ENCODE measurements at regions not wholly inside any gene's neighbourhood (a gene's known extent, or its start where the extent isn't known, plus 50 kb on each side); places are given as distances from the start of the nearest gene placed in this dataset.
A peak's percentile ranks its signal among the peaks of the same experiment; 100 is the strongest.

DNA sequence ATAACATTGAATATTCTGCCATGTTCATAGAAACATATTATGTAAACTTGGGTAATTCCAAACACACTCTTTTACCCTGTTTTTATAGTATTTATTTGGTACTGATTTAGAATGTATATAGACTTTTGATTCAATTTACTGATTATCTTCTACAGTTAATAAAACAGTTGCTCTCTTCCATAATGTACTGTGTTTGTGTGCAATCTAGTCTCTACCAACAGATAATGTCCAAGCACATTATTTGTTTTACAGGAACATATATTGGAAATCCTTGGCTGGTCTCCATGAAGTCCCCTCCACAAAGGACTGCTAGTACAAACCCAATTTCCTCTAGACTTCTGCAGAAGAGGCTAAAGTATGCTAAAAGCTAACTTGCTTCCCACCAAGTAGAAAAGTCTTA is 386.6 kb downstream of the RND3 start:
- intact Hi-C loops (cut with DNase I; ENCODE audit: low total_unique reads) = no loop called here

DNA sequence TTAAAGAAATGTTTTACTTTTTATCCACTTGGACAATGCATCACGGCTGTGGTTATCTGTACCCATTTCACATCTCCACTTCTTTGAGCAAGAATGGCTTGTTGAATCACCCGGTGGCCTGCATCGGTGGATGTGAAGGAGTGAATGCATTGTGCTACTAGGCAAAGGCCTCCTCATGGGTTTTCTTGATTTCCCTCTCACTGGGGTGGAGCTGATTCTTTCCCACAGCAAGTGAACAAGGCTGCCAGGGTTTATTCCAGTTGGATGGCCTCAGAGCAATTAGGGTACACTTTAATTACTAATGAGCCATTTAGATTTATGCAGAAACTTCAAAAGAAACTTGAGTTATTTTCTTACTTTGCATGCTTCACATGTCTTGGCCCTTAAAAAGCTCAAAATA is 387.1 kb downstream of the RND3 start:
- no peaks in the 10 kb centered on the region for H3K36me3 ChIP-seq
- WGBS, 2 donors (ENCODE audit: low coverage in 1 of 2) = 96% methylated on average over 3 of the region's 3 CpGs
- no peak for DNase-seq
- no peaks in the 10 kb centered on the region for H3K27me3 ChIP-seq
- no peak overlapping the region for H3K27ac ChIP-seq
- H3K9me3 ChIP-seq = no peaks in the 10 kb centered on the region
- H3K4me3 ChIP-seq = no peak overlapping the region
- TF ChIP-seq EP300 (IDR thresholded peaks at IDR 0.05; ENCODE audit: low read depth) (no peak), POLR2A (IDR thresholded peaks at IDR 0.05) (no peak), POLR2AphosphoS5 (IDR thresholded peaks at IDR 0.05) (no peak)
- TF ChIP-seq, protein P1, sequence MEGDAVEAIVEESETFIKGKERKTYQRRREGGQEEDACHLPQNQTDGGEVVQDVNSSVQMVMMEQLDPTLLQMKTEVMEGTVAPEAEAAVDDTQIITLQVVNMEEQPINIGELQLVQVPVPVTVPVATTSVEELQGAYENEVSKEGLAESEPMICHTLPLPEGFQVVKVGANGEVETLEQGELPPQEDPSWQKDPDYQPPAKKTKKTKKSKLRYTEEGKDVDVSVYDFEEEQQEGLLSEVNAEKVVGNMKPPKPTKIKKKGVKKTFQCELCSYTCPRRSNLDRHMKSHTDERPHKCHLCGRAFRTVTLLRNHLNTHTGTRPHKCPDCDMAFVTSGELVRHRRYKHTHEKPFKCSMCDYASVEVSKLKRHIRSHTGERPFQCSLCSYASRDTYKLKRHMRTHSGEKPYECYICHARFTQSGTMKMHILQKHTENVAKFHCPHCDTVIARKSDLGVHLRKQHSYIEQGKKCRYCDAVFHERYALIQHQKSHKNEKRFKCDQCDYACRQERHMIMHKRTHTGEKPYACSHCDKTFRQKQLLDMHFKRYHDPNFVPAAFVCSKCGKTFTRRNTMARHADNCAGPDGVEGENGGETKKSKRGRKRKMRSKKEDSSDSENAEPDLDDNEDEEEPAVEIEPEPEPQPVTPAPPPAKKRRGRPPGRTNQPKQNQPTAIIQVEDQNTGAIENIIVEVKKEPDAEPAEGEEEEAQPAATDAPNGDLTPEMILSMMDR (IDR thresholded peaks at IDR 0.05) = no peak
- in situ Hi-C loops (cut with MboI; ENCODE audit: low pct_ligation_motif_present in 1 of 4, low pct_unique_long_range_greater_than_20kb in 1 of 4, low sequenced_read_pairs in 3 of 4) (no loop called here), intact Hi-C loops (cut with DNase I; ENCODE audit: low total_unique reads) (no loop called here)
- H3K4me1 ChIP-seq = peaks cover 0 to 3% (median 0%) of the 10 kb centered on the region in 4 donors

More for the DNA sequence above, 386.6 kb downstream of the RND3 start:
- H3K27ac ChIP-seq = no peak overlapping the region
- in situ Hi-C loops (cut with MboI; ENCODE audit: low pct_ligation_motif_present in 1 of 4, low pct_unique_long_range_greater_than_20kb in 1 of 4, low sequenced_read_pairs in 3 of 4) = no loop called here
- peaks cover 0 to 3% (median 0%) of the 10 kb centered on the region in 4 donors for H3K4me1 ChIP-seq
- H3K27me3 ChIP-seq = no peaks in the 10 kb centered on the region
- H3K9me3 ChIP-seq = no peaks in the 10 kb centered on the region
- TF ChIP-seq POLR2A (IDR thresholded peaks at IDR 0.05) (no peak), EP300 (IDR thresholded peaks at IDR 0.05; ENCODE audit: low read depth) (no peak), POLR2AphosphoS5 (IDR thresholded peaks at IDR 0.05) (no peak)
- TF ChIP-seq, protein P1 (IDR thresholded peaks at IDR 0.05) = no peak
- no peaks in the 10 kb centered on the region for H3K36me3 ChIP-seq
- H3K4me3 ChIP-seq = no peak overlapping the region
- no peak for DNase-seq

DNA sequence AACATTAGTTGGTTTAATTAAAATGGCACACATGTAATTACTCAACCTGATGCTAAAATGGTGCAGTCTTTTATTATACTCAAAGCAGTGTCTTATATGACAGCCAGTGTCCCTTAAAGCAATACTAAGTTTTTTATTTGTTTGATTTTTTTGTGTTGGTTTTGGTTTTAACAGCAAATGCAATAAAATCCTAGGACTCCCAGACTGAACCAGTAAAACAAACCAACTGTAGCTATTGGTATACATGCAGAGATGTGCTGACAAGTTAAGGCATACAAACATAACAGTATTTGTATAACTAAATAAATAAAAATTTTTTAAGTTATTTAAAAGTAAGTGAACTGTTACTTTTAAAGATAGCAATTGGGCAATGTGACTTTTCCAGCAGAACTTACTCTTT is 387.7 kb downstream of the RND3 start:
- TF ChIP-seq, protein P1 (IDR thresholded peaks at IDR 0.05) = no peak
- TF ChIP-seq POLR2A (IDR thresholded peaks at IDR 0.05) = no peak
- no peak for TF ChIP-seq POLR2AphosphoS5 (IDR thresholded peaks at IDR 0.05)
- in situ Hi-C loops (cut with MboI; ENCODE audit: low pct_ligation_motif_present in 1 of 4, low pct_unique_long_range_greater_than_20kb in 1 of 4, low sequenced_read_pairs in 3 of 4) (no loop called here), intact Hi-C loops (cut with DNase I; ENCODE audit: low total_unique reads) (no loop called here)
- Histone ChIP-seq H3K4me1 (peaks cover 0 to 3% (median 0%) of the 10 kb centered on the region in 4 donors), H3K4me3 (no peak overlapping the region), H3K36me3 (no peaks in the 10 kb centered on the region), H3K27me3 (no peaks in the 10 kb centered on the region), H3K27ac (no peak overlapping the region), H3K9me3 (no peaks in the 10 kb centered on the region)
- DNase-seq = no peak

DNA sequence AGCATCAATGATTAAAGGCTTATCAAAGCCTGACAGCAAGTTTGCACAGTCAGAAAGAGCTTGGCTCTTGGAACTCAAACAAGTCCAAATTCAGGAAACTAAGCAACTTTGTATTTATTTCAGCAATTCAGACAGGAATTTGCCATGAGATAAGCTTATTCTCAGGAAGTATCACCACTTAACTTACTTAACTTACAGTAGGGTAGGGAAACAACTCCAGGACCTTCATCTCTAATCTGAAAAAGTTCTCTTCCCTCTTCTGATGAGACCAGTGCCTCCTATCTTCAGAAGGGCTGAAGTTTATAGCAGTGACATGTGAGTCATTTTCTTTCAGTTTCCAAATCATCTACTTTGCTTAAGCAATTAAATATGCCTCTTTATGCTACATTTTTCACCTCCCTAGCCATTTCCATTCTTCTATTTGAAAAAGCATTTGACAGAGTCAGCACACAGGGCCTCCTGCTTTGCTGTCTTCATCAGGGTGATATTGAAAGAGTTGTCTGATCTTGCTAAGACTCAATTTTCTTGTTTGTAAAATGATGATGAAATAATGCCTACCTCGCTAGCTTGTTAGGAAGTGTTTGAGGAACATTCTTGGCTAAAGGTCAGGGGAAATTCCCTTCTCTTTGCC is 389.5 kb downstream of the RND3 start:
- in situ Hi-C loops (cut with MboI; ENCODE audit: low pct_ligation_motif_present in 1 of 4, low pct_unique_long_range_greater_than_20kb in 1 of 4, low sequenced_read_pairs in 3 of 4) (no loop called here), intact Hi-C loops (cut with DNase I; ENCODE audit: low total_unique reads) (no loop called here)
- no peak for DNase-seq
- H3K27me3 ChIP-seq = no peaks in the 10 kb centered on the region
- no peaks in the 10 kb centered on the region for H3K36me3 ChIP-seq
- no peak overlapping the region for H3K27ac ChIP-seq
- WGBS, 2 donors (ENCODE audit: low coverage in 1 of 2) = 29 to 63% methylated on average over 1 of the region's 1 CpG
- no peak overlapping the region for H3K4me3 ChIP-seq
- peaks cover 0 to 3% (median 0%) of the 10 kb centered on the region in 4 donors for H3K4me1 ChIP-seq
- TF ChIP-seq, protein P1 (IDR thresholded peaks at IDR 0.05) = peak in 1 of 5 experiments; percentile 15
- no peak for TF ChIP-seq POLR2A (IDR thresholded peaks at IDR 0.05)
- no peaks in the 10 kb centered on the region for H3K9me3 ChIP-seq
